Gastroesophageal sphincter (tissue), 3 donors: ENCODE measurements at regions not wholly inside any gene's neighbourhood (a gene's known extent, or its start where the extent isn't known, plus 50 kb on each side); places are given as distances from the start of the nearest gene placed in this dataset.

ENCODE experiments used
- CTCF ChIP-seq, 4 experiments: fragments of 200-600 bp in 2 of 4; fragments of 450-650 bp in 2 of 4; sonication (generic) in 1 of 4; IDR thresholded peaks; one replicate each; pipeline ENCODE4 v1.5.1; 2017 to 2019; ENCODE audit warnings: antibody characterized with exemption in 4 of 4, mild to moderate bottlenecking in 2 of 4, moderate library complexity in 2 of 4
- EP300 ChIP-seq: sonication (generic); formaldehyde crosslinking; IDR thresholded peaks from one replicate; pipeline ENCODE4 v1.6.1; 2017; ENCODE audit warnings: antibody characterized with exemption, mild to moderate bottlenecking

DNA sequence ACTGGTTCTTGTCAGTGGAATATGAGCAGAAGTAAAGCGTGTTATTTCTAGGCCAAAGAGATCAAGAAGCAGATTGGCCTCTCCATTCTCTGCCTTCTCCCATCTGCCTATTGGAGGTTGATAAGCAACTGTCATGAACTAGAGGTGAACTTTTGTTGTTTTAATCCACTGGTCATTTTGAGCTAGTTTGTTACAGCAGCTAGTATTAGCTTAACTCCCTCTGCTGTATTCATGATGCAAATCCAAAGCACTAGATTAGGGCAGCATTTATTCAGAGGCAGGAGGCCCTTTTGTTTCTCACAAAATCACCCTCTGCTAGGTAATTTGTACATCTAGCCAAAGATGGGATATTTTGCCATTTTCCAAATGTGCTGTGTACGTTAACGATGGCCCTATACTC lies 97.3 kb upstream of the DPT start:
- TF ChIP-seq CTCF (IDR thresholded peaks at IDR 0.05) (no peak), EP300 (no peak)
